ENCODE measurements at regions not wholly inside any gene's neighbourhood (a gene's known extent, or its start where the extent isn't known, plus 50 kb on each side); places are given as distances from the start of the nearest gene placed in this dataset.

- no peak for DNase-seq (ENCODE audit: low spot score)
These were observed 324.7 kb upstream of the PIK3C3 start for GRCh38 chr18:41630232-41630886.

GRCh38 chr18:41624460-41624859 lies 330.6 kb upstream of the PIK3C3 start:
- no peak for DNase-seq (ENCODE audit: low spot score)

- peak; percentile 36 for DNase-seq (ENCODE audit: low spot score)
These were observed 333.9 kb upstream of the PIK3C3 start for GRCh38 chr18:41621177-41621576.

- no peak for DNase-seq (ENCODE audit: low spot score)
These were observed 336.9 kb upstream of the PIK3C3 start for GRCh38 chr18:41618147-41618546.

GRCh38 chr18:41617647-41618046 lies 337.4 kb upstream of the PIK3C3 start:
- no peak for DNase-seq (ENCODE audit: low spot score)

- DNase-seq (ENCODE audit: low spot score) = peak; percentile 38
These were observed 341.9 kb upstream of the PIK3C3 start for GRCh38 chr18:41613003-41613609.

- DNase-seq (ENCODE audit: low spot score) = peak; percentile 77
These were observed 350.1 kb upstream of the PIK3C3 start for GRCh38 chr18:41604964-41605363.

- no peak for DNase-seq (ENCODE audit: low spot score)
These were observed 353.0 kb upstream of the PIK3C3 start for GRCh38 chr18:41602034-41602433.

GRCh38 chr18:41600693-41601391 lies 354.2 kb upstream of the PIK3C3 start:
- no peak for DNase-seq (ENCODE audit: low spot score)

- DNase-seq (ENCODE audit: low spot score) = peak; percentile 56
These were observed 355.6 kb upstream of the PIK3C3 start for GRCh38 chr18:41599466-41599865.

- DNase-seq (ENCODE audit: low spot score) = peak; percentile 13
These were observed 360.5 kb upstream of the PIK3C3 start for GRCh38 chr18:41594582-41594981.

GRCh38 chr18:41593171-41593675 lies 361.8 kb upstream of the PIK3C3 start:
- peak; percentile 94 for DNase-seq (ENCODE audit: low spot score)

- DNase-seq (ENCODE audit: low spot score) = no peak
These were observed 367.1 kb upstream of the PIK3C3 start for GRCh38 chr18:41587976-41588375.

GRCh38 chr18:41585512-41585911 lies 369.5 kb upstream of the PIK3C3 start:
- no peak for DNase-seq (ENCODE audit: low spot score)

GRCh38 chr18:41579185-41579584 lies 375.8 kb upstream of the PIK3C3 start:
- no peak for DNase-seq (ENCODE audit: low spot score)

GRCh38 chr18:41577529-41577928 lies 377.5 kb upstream of the PIK3C3 start:
- no peak for DNase-seq (ENCODE audit: low spot score)

- no peak for DNase-seq (ENCODE audit: low spot score)
These were observed 378.4 kb upstream of the PIK3C3 start for GRCh38 chr18:41576643-41577042.

- DNase-seq (ENCODE audit: low spot score) = no peak
These were observed 385.2 kb upstream of the PIK3C3 start for GRCh38 chr18:41569867-41570266.

GRCh38 chr18:41561961-41562360 lies 393.1 kb upstream of the PIK3C3 start:
- DNase-seq (ENCODE audit: low spot score) = no peak

- no peak for DNase-seq (ENCODE audit: low spot score)
These were observed 396.3 kb upstream of the PIK3C3 start for GRCh38 chr18:41558715-41559114.

GRCh38 chr18:41553716-41554115 lies 401.3 kb upstream of the PIK3C3 start:
- DNase-seq (ENCODE audit: low spot score) = peak; percentile 5

- DNase-seq (ENCODE audit: low spot score) = no peak
These were observed 406.3 kb upstream of the PIK3C3 start for GRCh38 chr18:41548521-41549260.
